ENCODE measurements at regions not wholly inside any gene's neighbourhood (a gene's known extent, or its start where the extent isn't known, plus 50 kb on each side); places are given as distances from the start of the nearest gene placed in this dataset.

- TF ChIP-seq ZBTB33 (IDR thresholded peaks at IDR 0.05) (no peak), EGR1 (IDR thresholded peaks at IDR 0.05; ENCODE audit: low read depth in 2 of 2) (no peak), SP1 (IDR thresholded peaks at IDR 0.05) (no peak), FOXA1 (IDR thresholded peaks at IDR 0.05) (no peak), RAD21 (IDR thresholded peaks at IDR 0.05) (no peak), RXRA (IDR thresholded peaks at IDR 0.05) (no peak), ATF3 (IDR thresholded peaks at IDR 0.05) (no peak), FOXA2 (IDR thresholded peaks at IDR 0.05) (no peak), TAF1 (conservative IDR thresholded peaks at IDR 0.05) (no peak), NR2F2 (IDR thresholded peaks at IDR 0.05) (no peak)
Observed at GRCh38 chr11:116396331-116396730, 376.5 kb downstream of the BUD13 start (continued).

- H3K9me3 ChIP-seq (ENCODE audit: control insufficient read depth in 4 of 4, low read length in 3 of 4): peaks cover 0 to 3% (median 1%) of the 10 kb centered on the region in 4 donors
- no peak overlapping the region for H3K9ac ChIP-seq (ENCODE audit: low read depth in 1 of 2, low read length in 2 of 2)
- H3K4me1 ChIP-seq (ENCODE audit: control insufficient read depth in 4 of 4, insufficient read depth in 4 of 4, low read length in 3 of 4): no peaks in the 10 kb centered on the region
- H3K27ac ChIP-seq (ENCODE audit: low read depth in 1 of 2, low read length in 2 of 2): no peak overlapping the region
- no peaks in the 10 kb centered on the region for H3K36me3 ChIP-seq (ENCODE audit: control insufficient read depth in 4 of 4, insufficient read depth in 3 of 4, low read depth in 1 of 4, low read length in 3 of 4)
- WGBS: 81% methylated on average over 3 of the region's 3 CpGs
- TF ChIP-seq, protein P1, sequence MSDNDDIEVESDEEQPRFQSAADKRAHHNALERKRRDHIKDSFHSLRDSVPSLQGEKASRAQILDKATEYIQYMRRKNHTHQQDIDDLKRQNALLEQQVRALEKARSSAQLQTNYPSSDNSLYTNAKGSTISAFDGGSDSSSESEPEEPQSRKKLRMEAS (IDR thresholded peaks at IDR 0.05): no peak
- TF ChIP-seq REST (IDR thresholded peaks at IDR 0.05): no peak
- no peak for TF ChIP-seq RXRA (IDR thresholded peaks at IDR 0.05)
- no peak for TF ChIP-seq HNF4G (IDR thresholded peaks at IDR 0.05)
- no peak for TF ChIP-seq FOXA1 (IDR thresholded peaks at IDR 0.05)
- no peak for TF ChIP-seq GABPA (IDR thresholded peaks at IDR 0.05 in 1 of 2, conservative IDR thresholded peaks at IDR 0.05 in 1 of 2)
- no peak for TF ChIP-seq JUND (IDR thresholded peaks at IDR 0.05)
- TF ChIP-seq SP1 (IDR thresholded peaks at IDR 0.05): no peak
- no peak for TF ChIP-seq EGR1 (IDR thresholded peaks at IDR 0.05; ENCODE audit: low read depth in 2 of 2)
- TF ChIP-seq NR2F2 (IDR thresholded peaks at IDR 0.05): no peak
- TF ChIP-seq ATF3 (IDR thresholded peaks at IDR 0.05): no peak
- TF ChIP-seq ZBTB33 (IDR thresholded peaks at IDR 0.05): no peak
- TF ChIP-seq TAF1 (conservative IDR thresholded peaks at IDR 0.05): no peak
- TF ChIP-seq, protein P2, sequence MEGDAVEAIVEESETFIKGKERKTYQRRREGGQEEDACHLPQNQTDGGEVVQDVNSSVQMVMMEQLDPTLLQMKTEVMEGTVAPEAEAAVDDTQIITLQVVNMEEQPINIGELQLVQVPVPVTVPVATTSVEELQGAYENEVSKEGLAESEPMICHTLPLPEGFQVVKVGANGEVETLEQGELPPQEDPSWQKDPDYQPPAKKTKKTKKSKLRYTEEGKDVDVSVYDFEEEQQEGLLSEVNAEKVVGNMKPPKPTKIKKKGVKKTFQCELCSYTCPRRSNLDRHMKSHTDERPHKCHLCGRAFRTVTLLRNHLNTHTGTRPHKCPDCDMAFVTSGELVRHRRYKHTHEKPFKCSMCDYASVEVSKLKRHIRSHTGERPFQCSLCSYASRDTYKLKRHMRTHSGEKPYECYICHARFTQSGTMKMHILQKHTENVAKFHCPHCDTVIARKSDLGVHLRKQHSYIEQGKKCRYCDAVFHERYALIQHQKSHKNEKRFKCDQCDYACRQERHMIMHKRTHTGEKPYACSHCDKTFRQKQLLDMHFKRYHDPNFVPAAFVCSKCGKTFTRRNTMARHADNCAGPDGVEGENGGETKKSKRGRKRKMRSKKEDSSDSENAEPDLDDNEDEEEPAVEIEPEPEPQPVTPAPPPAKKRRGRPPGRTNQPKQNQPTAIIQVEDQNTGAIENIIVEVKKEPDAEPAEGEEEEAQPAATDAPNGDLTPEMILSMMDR (IDR thresholded peaks at IDR 0.05; ENCODE audit: low read depth, low read length, missing input control): no peak
- TF ChIP-seq HNF4A (conservative IDR thresholded peaks at IDR 0.05): no peak
- TF ChIP-seq YY1 (IDR thresholded peaks at IDR 0.05): no peak
- no peak for TF ChIP-seq FOXA2 (IDR thresholded peaks at IDR 0.05)
- no peak for TF ChIP-seq RAD21 (IDR thresholded peaks at IDR 0.05)
- no peak overlapping the region for H3K4me3 ChIP-seq (ENCODE audit: low read depth in 1 of 3, low read length in 3 of 3)
- H3K27me3 ChIP-seq (ENCODE audit: control insufficient read depth in 4 of 4, insufficient read depth in 4 of 4, low read length in 3 of 4): no peaks in the 10 kb centered on the region
- DNase-seq (ENCODE audit: low spot score): no peak
Observed at GRCh38 chr11:116394022-116394421, 378.8 kb downstream of the BUD13 start.
